SH-SY5Y (cell line): ENCODE measurements at regions not wholly inside any gene's neighbourhood (a gene's known extent, or its start where the extent isn't known, plus 50 kb on each side); places are given as distances from the start of the nearest gene placed in this dataset.

Experiments used
- GATA2 ChIP-seq: IDR thresholded peaks from 2 replicates; pipeline ENCODE4 v1.6.1; 2011; ENCODE audit warnings: mild to moderate bottlenecking, low read depth, low read length
- GATA3 ChIP-seq: IDR thresholded peaks from 2 replicates; pipeline ENCODE4 v1.6.1; 2011; ENCODE audit warnings: low read depth, mild to moderate bottlenecking, low read length, moderate library complexity

DNA sequence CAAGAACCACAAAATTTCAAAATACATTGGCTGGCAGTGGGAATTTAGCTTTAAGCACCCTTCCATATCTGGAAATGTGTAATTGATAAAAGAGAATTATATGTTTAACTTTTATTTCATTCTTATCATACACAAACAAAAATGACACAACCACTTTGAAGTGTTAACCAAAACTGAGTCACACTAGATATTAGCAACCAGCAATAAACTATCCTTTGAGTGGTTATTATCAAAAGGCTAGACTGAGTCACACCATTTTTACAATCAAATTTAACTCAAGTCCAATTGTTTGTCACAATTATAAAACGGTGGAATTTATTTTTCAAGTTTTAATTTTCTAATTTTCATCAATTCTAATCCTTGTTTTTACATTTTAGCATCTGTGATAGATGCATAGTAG, 121.7 kb downstream of the LIG4 start:
- TF ChIP-seq GATA3: no peak
- TF ChIP-seq GATA2: no peak
